ENCODE measurements at regions not wholly inside any gene's neighbourhood (a gene's known extent, or its start where the extent isn't known, plus 50 kb on each side); places are given as distances from the start of the nearest gene placed in this dataset.

DNA sequence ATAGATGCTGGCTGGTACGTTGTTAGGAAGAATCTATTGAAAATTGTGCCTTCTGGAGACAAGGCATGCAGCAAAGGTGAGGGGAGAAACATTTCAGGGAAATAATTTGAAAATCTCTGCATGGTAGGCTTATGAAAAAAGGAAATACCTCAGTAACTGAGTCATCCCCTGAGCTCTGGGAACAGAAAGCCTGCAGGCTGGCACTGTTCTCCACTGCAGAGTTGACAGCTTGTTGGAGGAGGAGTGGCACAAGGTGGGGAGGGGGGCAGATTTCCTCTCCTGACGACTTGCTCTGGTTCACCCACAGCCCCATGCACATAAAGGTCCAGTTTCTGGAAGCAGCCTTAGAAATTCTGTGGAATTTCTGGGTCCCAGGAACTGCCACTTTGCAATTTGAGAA lies 179.4 kb downstream of the ABHD5 start:
- intact Hi-C loops (cut with DNase I; ENCODE audit: low total_unique reads) (no loop called here), in situ Hi-C loops (cut with MboI; ENCODE audit: low sequenced_read_pairs in 4 of 4) (no loop called here)
- Histone ChIP-seq H3K4me1 (no peaks in the 10 kb centered on the region), H3K27me3 (no peaks in the 10 kb centered on the region), H3K9me3 (no peaks in the 10 kb centered on the region), H3K27ac (no peak overlapping the region), H3K36me3 (no peaks in the 10 kb centered on the region), H3K4me3 (no peak overlapping the region)
- ATAC-seq, result no peak
- DNase-seq, result no peak
- TF ChIP-seq, protein P1, sequence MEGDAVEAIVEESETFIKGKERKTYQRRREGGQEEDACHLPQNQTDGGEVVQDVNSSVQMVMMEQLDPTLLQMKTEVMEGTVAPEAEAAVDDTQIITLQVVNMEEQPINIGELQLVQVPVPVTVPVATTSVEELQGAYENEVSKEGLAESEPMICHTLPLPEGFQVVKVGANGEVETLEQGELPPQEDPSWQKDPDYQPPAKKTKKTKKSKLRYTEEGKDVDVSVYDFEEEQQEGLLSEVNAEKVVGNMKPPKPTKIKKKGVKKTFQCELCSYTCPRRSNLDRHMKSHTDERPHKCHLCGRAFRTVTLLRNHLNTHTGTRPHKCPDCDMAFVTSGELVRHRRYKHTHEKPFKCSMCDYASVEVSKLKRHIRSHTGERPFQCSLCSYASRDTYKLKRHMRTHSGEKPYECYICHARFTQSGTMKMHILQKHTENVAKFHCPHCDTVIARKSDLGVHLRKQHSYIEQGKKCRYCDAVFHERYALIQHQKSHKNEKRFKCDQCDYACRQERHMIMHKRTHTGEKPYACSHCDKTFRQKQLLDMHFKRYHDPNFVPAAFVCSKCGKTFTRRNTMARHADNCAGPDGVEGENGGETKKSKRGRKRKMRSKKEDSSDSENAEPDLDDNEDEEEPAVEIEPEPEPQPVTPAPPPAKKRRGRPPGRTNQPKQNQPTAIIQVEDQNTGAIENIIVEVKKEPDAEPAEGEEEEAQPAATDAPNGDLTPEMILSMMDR (IDR thresholded peaks at IDR 0.05 in 4 of 5, conservative IDR thresholded peaks at IDR 0.05 in 1 of 5), result no peak
- TF ChIP-seq POLR2A (IDR thresholded peaks at IDR 0.05), result no peak

DNA sequence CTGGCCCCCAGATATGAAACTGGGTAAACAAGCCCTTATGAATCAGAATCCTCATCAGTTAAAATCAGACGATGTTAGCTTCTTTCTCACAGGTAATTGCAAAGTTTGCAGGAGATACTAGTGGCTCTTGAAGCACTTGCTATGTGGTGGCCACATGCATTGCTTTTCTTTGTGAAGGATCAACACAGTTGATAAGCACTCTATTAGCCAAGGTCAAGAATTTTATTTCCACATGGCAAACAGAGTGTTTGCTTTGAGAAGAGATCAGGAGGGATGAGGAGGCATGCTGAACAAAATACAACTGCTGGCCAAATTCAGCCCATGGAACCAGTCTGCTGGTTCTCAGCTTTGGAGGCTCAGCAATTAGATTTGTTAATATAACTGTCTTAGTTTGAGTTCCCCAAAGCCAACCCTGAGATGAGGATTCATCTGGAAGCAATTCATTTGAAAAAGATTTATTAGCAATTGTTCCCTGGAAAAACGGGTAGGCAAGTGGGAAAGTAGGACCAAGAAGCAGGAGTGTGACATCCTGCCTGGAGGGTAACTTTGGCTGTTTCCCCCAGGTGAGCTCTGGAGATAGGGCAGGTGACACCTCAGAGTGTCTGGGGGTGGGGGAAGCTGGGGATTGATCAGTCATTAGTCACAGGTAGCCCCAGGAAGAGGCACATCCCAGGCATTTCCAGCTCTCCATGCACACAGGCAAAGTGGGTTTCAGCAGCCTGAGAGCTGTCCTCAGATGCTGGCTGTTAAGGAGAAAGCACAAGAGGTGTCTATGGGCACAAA lies 180.3 kb downstream of the ABHD5 start:
- no peak overlapping the region for H3K4me3 ChIP-seq
- H3K27ac ChIP-seq, result no peak overlapping the region
- in situ Hi-C loops (cut with MboI; ENCODE audit: low sequenced_read_pairs in 4 of 4) (no loop called here), intact Hi-C loops (cut with DNase I; ENCODE audit: low total_unique reads) (no loop called here)
- no peaks in the 10 kb centered on the region for H3K4me1 ChIP-seq
- DNase-seq, result no peak
- TF ChIP-seq POLR2A (IDR thresholded peaks at IDR 0.05), result no peak
- TF ChIP-seq, protein P1 (IDR thresholded peaks at IDR 0.05 in 4 of 5, conservative IDR thresholded peaks at IDR 0.05 in 1 of 5), result no peak
- H3K9me3 ChIP-seq, result no peaks in the 10 kb centered on the region
- no peaks in the 10 kb centered on the region for H3K36me3 ChIP-seq
- no peaks in the 10 kb centered on the region for H3K27me3 ChIP-seq
- ATAC-seq, result no peak

DNA sequence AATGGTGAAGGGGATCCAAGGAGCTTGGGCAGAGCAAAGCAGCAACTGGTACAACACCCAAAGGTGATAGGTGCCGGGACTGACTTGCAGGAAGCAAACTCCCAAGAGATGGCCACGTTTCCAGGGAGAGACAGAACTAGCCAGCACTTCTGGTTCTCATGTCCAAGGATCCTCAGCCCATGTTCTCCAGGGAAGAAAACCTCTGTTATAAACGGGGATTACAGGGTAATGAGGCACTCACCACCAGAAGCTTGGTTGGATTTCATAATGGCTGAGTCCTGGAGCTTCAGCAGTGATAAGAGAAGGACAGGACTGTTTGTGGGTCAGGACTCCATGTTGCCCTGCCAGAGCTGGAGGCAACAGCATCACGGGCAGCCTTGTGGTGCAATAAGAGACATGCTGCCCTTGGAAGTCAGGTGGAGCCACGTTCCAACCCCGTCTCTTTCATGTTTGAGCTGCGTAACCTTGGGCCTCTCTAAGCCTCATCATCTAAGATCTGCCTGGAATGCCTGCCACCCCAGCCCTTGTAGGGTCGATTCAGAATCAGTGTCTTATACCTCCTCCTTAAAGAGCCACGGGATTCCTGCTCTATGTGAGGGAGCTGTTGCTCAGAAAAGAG lies 181.0 kb downstream of the ABHD5 start:
- H3K27me3 ChIP-seq, result no peaks in the 10 kb centered on the region
- intact Hi-C loops (cut with DNase I; ENCODE audit: low total_unique reads), result no loop called here
- no peaks in the 10 kb centered on the region for H3K4me1 ChIP-seq
- no peak for ATAC-seq
- no peak overlapping the region for H3K27ac ChIP-seq
- TF ChIP-seq, protein P1 (IDR thresholded peaks at IDR 0.05 in 4 of 5, conservative IDR thresholded peaks at IDR 0.05 in 1 of 5), result no peak
- TF ChIP-seq POLR2A (IDR thresholded peaks at IDR 0.05), result no peak
- no peaks in the 10 kb centered on the region for H3K36me3 ChIP-seq
- no peak overlapping the region for H3K4me3 ChIP-seq
- DNase-seq, result no peak
- in situ Hi-C loops (cut with MboI; ENCODE audit: low sequenced_read_pairs in 4 of 4), result no loop called here
- no peaks in the 10 kb centered on the region for H3K9me3 ChIP-seq

DNA sequence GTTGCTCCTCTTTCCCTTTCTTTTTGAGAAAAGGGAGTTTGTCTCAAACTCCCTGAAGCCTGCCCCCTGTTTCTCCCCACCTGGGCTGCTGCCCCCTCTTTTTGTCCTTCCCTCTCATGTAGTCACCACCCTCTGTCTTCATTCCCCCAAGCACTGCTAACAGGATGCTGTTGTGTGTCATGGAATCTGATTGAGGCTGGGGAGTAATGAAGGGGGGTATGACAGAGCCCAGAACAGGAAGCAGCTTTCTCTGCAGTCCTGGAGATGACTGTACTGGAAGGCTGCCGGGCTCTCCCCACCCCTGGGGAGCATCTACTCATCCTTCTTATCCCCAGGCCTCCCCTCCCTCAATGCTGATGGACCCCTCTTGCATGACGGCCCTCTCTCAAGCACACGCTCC lies 181.6 kb downstream of the ABHD5 start:
- Histone ChIP-seq H3K36me3 (no peaks in the 10 kb centered on the region), H3K4me3 (no peak overlapping the region), H3K27me3 (peaks cover 0 to 2% (median 0%) of the 10 kb centered on the region in 3 donors), H3K9me3 (no peaks in the 10 kb centered on the region), H3K4me1 (no peaks in the 10 kb centered on the region), H3K27ac (no peak overlapping the region)
- TF ChIP-seq, protein P1 (IDR thresholded peaks at IDR 0.05 in 4 of 5, conservative IDR thresholded peaks at IDR 0.05 in 1 of 5), result no peak
- no peak for TF ChIP-seq POLR2A (IDR thresholded peaks at IDR 0.05)
- DNase-seq, result no peak
- intact Hi-C loops (cut with DNase I; ENCODE audit: low total_unique reads), result no loop called here
- no peak for ATAC-seq
- in situ Hi-C loops (cut with MboI; ENCODE audit: low sequenced_read_pairs in 4 of 4), result no loop called here

Data from gastrocnemius medialis (tissue), 4 donors.